DOHH2 (cell line): ENCODE measurements at regions not wholly inside any gene's neighbourhood (a gene's known extent, or its start where the extent isn't known, plus 50 kb on each side); places are given as distances from the start of the nearest gene placed in this dataset.

Source experiments
- H3F3A ChIP-seq: fragments of 200-600 bp; sonication (generic), shearing (Covaris generic); 2 replicates; pipeline ENCODE4 v1.6.0; 2016; ENCODE audit warnings: antibody characterized with exemption, mild to moderate bottlenecking; ENCODE audit not compliant: control insufficient read depth, insufficient read depth
- H3K27ac ChIP-seq: fragments of 200-600 bp; sonication (generic); 2 replicates; pipeline ENCODE4 v1.5.1; 2014; ENCODE audit warnings: low read depth, mild to moderate bottlenecking, low read length, moderate library complexity
- H3K27me3 ChIP-seq: fragments of 200-600 bp; sonication (generic); 2 replicates; pipeline ENCODE4 v1.6.1; 2014; ENCODE audit warnings: mild to moderate bottlenecking, low read length, mixed read lengths; ENCODE audit not compliant: control insufficient read depth
- H3K36me3 ChIP-seq: fragments of 200-600 bp; sonication (generic); 2 replicates; pipeline ENCODE4 v1.6.1; 2014; ENCODE audit warnings: mild to moderate bottlenecking, low read length, moderate library complexity, mixed read lengths; ENCODE audit not compliant: control insufficient read depth
- H3K4me1 ChIP-seq: fragments of 200-600 bp; sonication (generic); 2 replicates; pipeline ENCODE4 v1.6.1; 2014; ENCODE audit warnings: mild to moderate bottlenecking, low read length, mixed read lengths; ENCODE audit not compliant: control insufficient read depth
- H3K4me2 ChIP-seq: fragments of 200-600 bp; sonication (generic); 2 replicates; pipeline ENCODE4 v1.6.0; 2014; ENCODE audit warnings: mild to moderate bottlenecking, low read length, moderate library complexity
- H3K4me3 ChIP-seq: fragments of 200-600 bp; sonication (generic); 2 replicates; pipeline ENCODE4 v1.5.1; 2014; ENCODE audit warnings: mild to moderate bottlenecking, low read length, mixed read lengths
- H3K79me2 ChIP-seq: fragments of 200-600 bp; sonication (generic); 2 replicates; pipeline ENCODE4 v1.6.1; 2014; ENCODE audit warnings: mild to moderate bottlenecking, low read length, mixed read lengths; ENCODE audit not compliant: control insufficient read depth
- H3K9me2 ChIP-seq: fragments of 200-600 bp; sonication (generic); replicated peaks from 2 replicates; pipeline ENCODE4 v1.6.1; 2014; ENCODE audit warnings: mild to moderate bottlenecking, low read length, mixed read lengths; ENCODE audit not compliant: control insufficient read depth
- H3K9me3 ChIP-seq: fragments of 200-600 bp; sonication (generic); 2 replicates; pipeline ENCODE4 v1.6.1; 2014; ENCODE audit warnings: antibody characterized with exemption, low read length, mixed read lengths; ENCODE audit not compliant: control insufficient read depth, insufficient read depth
- H4K20me1 ChIP-seq: fragments of 200-600 bp; sonication (generic); 2 replicates; pipeline ENCODE4 v1.6.0; 2014; ENCODE audit warnings: low read depth, mild to moderate bottlenecking, antibody characterized with exemption, low read length, moderate library complexity; ENCODE audit not compliant: control insufficient read depth, insufficient read depth
- EZH2phosphoT487 ChIP-seq: fragments of 200-600 bp; sonication (generic); IDR thresholded peaks from 2 replicates; pipeline ENCODE4 v1.6.1; 2017; ENCODE audit warnings: borderline replicate concordance, mild to moderate bottlenecking, antibody characterized with exemption, low read length, moderate library complexity, mixed read lengths
- TF ChIP-seq, protein P1 (sequence below): fragments of 200-600 bp; sonication (generic); IDR thresholded peaks from one replicate; pipeline ENCODE4 v1.5.1; 2014; ENCODE audit warnings: antibody characterized with exemption, mild to moderate bottlenecking, low read depth, low read length; ENCODE audit not compliant: poor library complexity, severe bottlenecking

- Histone ChIP-seq H3K4me2 (no peak overlapping the region), H3K9me2 (no peaks in the 10 kb centered on the region), H3K9me3 (no peaks in the 10 kb centered on the region), H3K27ac (no peak overlapping the region), H3K4me3 (no peak overlapping the region), H3K4me1 (no peaks in the 10 kb centered on the region), H4K20me1 (no peaks in the 10 kb centered on the region), H3F3A (no peaks in the 10 kb centered on the region), H3K79me2 (no peaks in the 10 kb centered on the region), H3K36me3 (no peaks in the 10 kb centered on the region), H3K27me3 (no peaks in the 10 kb centered on the region)
- TF ChIP-seq, protein P1, sequence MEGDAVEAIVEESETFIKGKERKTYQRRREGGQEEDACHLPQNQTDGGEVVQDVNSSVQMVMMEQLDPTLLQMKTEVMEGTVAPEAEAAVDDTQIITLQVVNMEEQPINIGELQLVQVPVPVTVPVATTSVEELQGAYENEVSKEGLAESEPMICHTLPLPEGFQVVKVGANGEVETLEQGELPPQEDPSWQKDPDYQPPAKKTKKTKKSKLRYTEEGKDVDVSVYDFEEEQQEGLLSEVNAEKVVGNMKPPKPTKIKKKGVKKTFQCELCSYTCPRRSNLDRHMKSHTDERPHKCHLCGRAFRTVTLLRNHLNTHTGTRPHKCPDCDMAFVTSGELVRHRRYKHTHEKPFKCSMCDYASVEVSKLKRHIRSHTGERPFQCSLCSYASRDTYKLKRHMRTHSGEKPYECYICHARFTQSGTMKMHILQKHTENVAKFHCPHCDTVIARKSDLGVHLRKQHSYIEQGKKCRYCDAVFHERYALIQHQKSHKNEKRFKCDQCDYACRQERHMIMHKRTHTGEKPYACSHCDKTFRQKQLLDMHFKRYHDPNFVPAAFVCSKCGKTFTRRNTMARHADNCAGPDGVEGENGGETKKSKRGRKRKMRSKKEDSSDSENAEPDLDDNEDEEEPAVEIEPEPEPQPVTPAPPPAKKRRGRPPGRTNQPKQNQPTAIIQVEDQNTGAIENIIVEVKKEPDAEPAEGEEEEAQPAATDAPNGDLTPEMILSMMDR = peak; percentile 76
- TF ChIP-seq EZH2phosphoT487 = no peak
Measured at GRCh38 chr9:17063535-17064135, 71.2 kb upstream of the CNTLN start.

GRCh38 chr9:17062497-17062896, 72.3 kb upstream of the CNTLN start:
- no peaks in the 10 kb centered on the region for H3K4me1 ChIP-seq
- TF ChIP-seq EZH2phosphoT487 = no peak
- TF ChIP-seq, protein P1 = no peak
- H3K27me3 ChIP-seq = no peaks in the 10 kb centered on the region
- H3K9me3 ChIP-seq = no peaks in the 10 kb centered on the region
- no peak overlapping the region for H3K27ac ChIP-seq
- H3K4me3 ChIP-seq = no peak overlapping the region
- no peaks in the 10 kb centered on the region for H3K9me2 ChIP-seq
- no peaks in the 10 kb centered on the region for H3F3A ChIP-seq
- H3K4me2 ChIP-seq = no peak overlapping the region
- H4K20me1 ChIP-seq = no peaks in the 10 kb centered on the region
- no peaks in the 10 kb centered on the region for H3K79me2 ChIP-seq
- H3K36me3 ChIP-seq = no peaks in the 10 kb centered on the region

DNA sequence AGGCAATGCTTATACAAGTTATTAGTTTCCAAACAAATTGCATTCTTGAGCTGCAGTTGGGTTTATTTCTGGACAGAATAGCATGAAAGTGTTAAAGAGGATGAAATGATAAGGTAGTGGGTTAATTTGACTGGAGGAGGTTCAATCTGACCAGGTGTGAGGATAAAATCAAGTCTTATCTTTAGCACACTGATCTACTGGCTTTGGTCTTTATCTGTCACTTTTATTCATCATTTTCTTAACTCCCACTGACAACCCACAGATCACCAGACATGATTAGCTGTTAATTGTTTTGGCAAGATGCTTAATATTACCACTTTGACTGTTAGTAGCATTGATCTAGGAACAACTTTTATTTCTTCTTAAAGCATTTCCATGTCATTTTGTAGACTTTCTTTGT, 74.4 kb upstream of the CNTLN start:
- H3K9me2 ChIP-seq = no peaks in the 10 kb centered on the region
- H3K36me3 ChIP-seq = no peaks in the 10 kb centered on the region
- H4K20me1 ChIP-seq = no peaks in the 10 kb centered on the region
- no peaks in the 10 kb centered on the region for H3F3A ChIP-seq
- TF ChIP-seq EZH2phosphoT487 = no peak
- TF ChIP-seq, protein P1 = no peak
- H3K4me2 ChIP-seq = no peak overlapping the region
- no peak overlapping the region for H3K27ac ChIP-seq
- H3K79me2 ChIP-seq = no peaks in the 10 kb centered on the region
- no peak overlapping the region for H3K4me3 ChIP-seq
- no peaks in the 10 kb centered on the region for H3K9me3 ChIP-seq
- H3K4me1 ChIP-seq = no peaks in the 10 kb centered on the region
- no peaks in the 10 kb centered on the region for H3K27me3 ChIP-seq

DNA sequence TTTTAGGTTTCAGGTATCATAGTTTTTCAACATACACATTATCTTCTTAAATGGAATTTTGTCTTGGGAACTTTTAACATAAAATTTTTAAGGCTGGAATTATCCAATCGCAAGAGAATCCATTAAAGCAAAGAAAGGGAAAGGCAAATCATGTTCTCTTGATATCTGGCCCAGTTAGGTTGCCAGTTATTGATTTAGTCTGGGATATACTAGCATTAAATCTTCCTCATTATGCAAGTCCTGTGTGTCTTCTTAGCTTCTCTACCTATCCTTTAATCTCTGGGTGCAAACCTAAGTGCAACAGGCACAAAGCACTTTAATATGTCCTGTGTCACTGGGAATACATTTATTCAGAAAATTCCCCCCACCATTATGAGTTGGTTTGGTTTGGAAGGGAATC, 75.4 kb upstream of the CNTLN start:
- no peak overlapping the region for H3K4me2 ChIP-seq
- H3K9me3 ChIP-seq = no peaks in the 10 kb centered on the region
- no peak overlapping the region for H3K4me3 ChIP-seq
- no peaks in the 10 kb centered on the region for H3K79me2 ChIP-seq
- H3K36me3 ChIP-seq = no peaks in the 10 kb centered on the region
- H3K27me3 ChIP-seq = no peaks in the 10 kb centered on the region
- H3K4me1 ChIP-seq = no peaks in the 10 kb centered on the region
- H3K27ac ChIP-seq = no peak overlapping the region
- TF ChIP-seq, protein P1 = no peak
- no peak for TF ChIP-seq EZH2phosphoT487
- no peaks in the 10 kb centered on the region for H3F3A ChIP-seq
- no peaks in the 10 kb centered on the region for H4K20me1 ChIP-seq
- H3K9me2 ChIP-seq = no peaks in the 10 kb centered on the region
